ENCODE measurements at regions not wholly inside any gene's neighbourhood (a gene's known extent, or its start where the extent isn't known, plus 50 kb on each side); places are given as distances from the start of the nearest gene placed in this dataset.

- TF ChIP-seq POLR2A (IDR thresholded peaks at IDR 0.05; ENCODE audit: low read length), result no peak
- no peak for TF ChIP-seq GATA1 (IDR thresholded peaks at IDR 0.05; ENCODE audit: low read depth, low read length)
Observed at GRCh38 chr13:26497968-26498511, 59.4 kb upstream of the WASF3 start.

Measured in erythroblast (primary cell).